Nephron (organoid): ENCODE measurements at regions not wholly inside any gene's neighbourhood (a gene's known extent, or its start where the extent isn't known, plus 50 kb on each side); places are given as distances from the start of the nearest gene placed in this dataset.

ENCODE experiments used
- H3K27ac Mint-ChIP-seq, 3 experiments: 2 replicates each; pipeline ENCODE4 v1.8.0; 2020; ENCODE audit warnings: mixed read lengths in 3 of 3, mild to moderate bottlenecking in 2 of 3, moderate library complexity in 1 of 3
- H3K27me3 Mint-ChIP-seq: 2 replicates; pipeline ENCODE4 v1.8.0; 2021; ENCODE audit warnings: low read depth, mild to moderate bottlenecking, moderate library complexity, mixed read lengths
- H3K36me3 Mint-ChIP-seq: 2 replicates; pipeline ENCODE4 v1.8.0; 2020; ENCODE audit warnings: low read depth, mixed read lengths
- H3K4me1 Mint-ChIP-seq: 2 replicates; pipeline ENCODE4 v1.8.0; 2020; ENCODE audit warnings: mixed read lengths
- H3K4me3 Mint-ChIP-seq, 3 experiments: 2 replicates each; pipeline ENCODE4 v1.8.0; 2020; ENCODE audit warnings: mild to moderate bottlenecking in 3 of 3, mixed read lengths in 3 of 3, moderate library complexity in 2 of 3
- H3K9me3 Mint-ChIP-seq: 2 replicates; pipeline ENCODE4 v1.8.0; 2020; ENCODE audit warnings: mixed read lengths
- TF ChIP-seq, protein P1 (sequence below), 3 experiments: fragments of 200-600 bp; sonication (generic); IDR thresholded peaks; one replicate each; pipeline ENCODE4 v1.5.0; 2021; ENCODE audit warnings: antibody characterized with exemption in 3 of 3; ENCODE audit not compliant: unreplicated experiment in 3 of 3

DNA sequence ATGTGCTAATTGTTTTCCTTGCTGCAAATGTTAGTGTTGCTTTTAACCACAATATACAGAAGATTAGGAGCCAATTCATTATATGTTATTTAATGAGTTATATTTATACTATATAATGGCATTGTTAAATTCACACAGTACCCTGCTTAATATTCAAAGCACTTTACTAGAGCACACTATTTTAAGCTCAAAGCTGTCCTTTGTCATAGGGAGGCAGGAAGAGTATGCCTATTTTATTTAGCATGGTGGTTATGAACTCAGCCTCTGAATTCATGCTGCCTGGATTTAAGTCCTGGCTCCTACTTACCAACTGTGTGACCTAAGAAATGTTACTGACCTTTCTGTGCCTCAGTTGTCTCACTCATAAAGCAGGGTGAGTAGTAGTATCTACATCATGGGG, 80.5 kb downstream of the FASTKD2 start:
- H3K4me1 Mint-ChIP-seq: no peaks in the 10 kb centered on the region
- TF ChIP-seq, protein P1, sequence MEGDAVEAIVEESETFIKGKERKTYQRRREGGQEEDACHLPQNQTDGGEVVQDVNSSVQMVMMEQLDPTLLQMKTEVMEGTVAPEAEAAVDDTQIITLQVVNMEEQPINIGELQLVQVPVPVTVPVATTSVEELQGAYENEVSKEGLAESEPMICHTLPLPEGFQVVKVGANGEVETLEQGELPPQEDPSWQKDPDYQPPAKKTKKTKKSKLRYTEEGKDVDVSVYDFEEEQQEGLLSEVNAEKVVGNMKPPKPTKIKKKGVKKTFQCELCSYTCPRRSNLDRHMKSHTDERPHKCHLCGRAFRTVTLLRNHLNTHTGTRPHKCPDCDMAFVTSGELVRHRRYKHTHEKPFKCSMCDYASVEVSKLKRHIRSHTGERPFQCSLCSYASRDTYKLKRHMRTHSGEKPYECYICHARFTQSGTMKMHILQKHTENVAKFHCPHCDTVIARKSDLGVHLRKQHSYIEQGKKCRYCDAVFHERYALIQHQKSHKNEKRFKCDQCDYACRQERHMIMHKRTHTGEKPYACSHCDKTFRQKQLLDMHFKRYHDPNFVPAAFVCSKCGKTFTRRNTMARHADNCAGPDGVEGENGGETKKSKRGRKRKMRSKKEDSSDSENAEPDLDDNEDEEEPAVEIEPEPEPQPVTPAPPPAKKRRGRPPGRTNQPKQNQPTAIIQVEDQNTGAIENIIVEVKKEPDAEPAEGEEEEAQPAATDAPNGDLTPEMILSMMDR (IDR thresholded peaks at IDR 0.05; ENCODE audit: unreplicated experiment in 3 of 3): no peak
- H3K27ac Mint-ChIP-seq: no peak overlapping the region
- H3K36me3 Mint-ChIP-seq: no peaks in the 10 kb centered on the region
- H3K27me3 Mint-ChIP-seq: no peaks in the 10 kb centered on the region
- H3K4me3 Mint-ChIP-seq: no peak overlapping the region
- H3K9me3 Mint-ChIP-seq: no peaks in the 10 kb centered on the region

DNA sequence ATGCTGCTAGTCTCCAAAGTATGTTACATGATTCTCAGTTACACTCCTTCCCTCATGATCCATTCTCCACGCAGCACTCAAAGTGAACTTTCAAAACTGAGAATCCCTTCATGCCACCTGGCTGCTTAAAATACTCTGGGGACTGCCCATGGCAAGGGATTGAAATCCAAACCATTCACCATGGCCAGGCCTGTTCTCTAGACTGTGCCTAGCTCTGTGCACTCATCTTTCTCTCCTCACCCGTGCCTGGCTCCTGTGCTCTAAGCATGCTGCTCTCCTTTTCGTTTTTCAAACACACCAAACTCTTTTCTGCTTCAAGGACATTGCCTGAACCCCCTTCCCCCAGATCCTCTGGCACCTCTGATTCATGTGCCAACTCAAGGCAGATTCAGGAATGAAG, 80.9 kb downstream of the FASTKD2 start:
- Mint-ChIP-seq H3K4me3 (no peak overlapping the region), H3K27me3 (no peaks in the 10 kb centered on the region), H3K4me1 (no peaks in the 10 kb centered on the region), H3K27ac (no peak overlapping the region), H3K9me3 (no peaks in the 10 kb centered on the region), H3K36me3 (no peaks in the 10 kb centered on the region)
- TF ChIP-seq, protein P1 (IDR thresholded peaks at IDR 0.05; ENCODE audit: unreplicated experiment in 3 of 3): no peak

- no peaks in the 10 kb centered on the region for H3K9me3 Mint-ChIP-seq
- H3K36me3 Mint-ChIP-seq: no peaks in the 10 kb centered on the region
- no peaks in the 10 kb centered on the region for H3K27me3 Mint-ChIP-seq
- TF ChIP-seq, protein P1 (IDR thresholded peaks at IDR 0.05; ENCODE audit: unreplicated experiment in 3 of 3): no peak
- H3K4me1 Mint-ChIP-seq: no peaks in the 10 kb centered on the region
- H3K27ac Mint-ChIP-seq: no peak overlapping the region
- H3K4me3 Mint-ChIP-seq: no peak overlapping the region
These were observed 81.8 kb downstream of the FASTKD2 start for GRCh38 chr2:206846981-206847834.

DNA sequence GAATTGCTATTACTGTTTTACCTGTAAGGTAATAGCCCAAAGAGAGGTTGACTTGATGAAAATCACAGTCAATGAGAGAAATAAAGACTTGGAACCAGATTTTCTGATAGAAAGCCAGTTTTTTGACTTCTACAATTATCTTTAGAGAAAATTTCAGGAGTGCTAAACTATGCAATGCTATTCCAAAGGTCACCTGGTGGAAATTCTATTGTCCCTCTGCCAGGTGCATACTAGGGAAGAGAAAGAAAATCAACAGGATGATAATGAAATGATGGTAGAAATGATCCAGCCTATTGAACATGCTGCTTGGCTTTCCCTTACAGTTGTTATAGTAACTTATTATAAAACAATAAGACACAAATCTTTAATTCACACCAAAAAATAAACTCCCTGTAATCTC, 85.0 kb downstream of the FASTKD2 start:
- H3K4me1 Mint-ChIP-seq: peaks cover 4% of the 10 kb centered on the region
- H3K9me3 Mint-ChIP-seq: no peaks in the 10 kb centered on the region
- no peak overlapping the region for H3K4me3 Mint-ChIP-seq
- TF ChIP-seq, protein P1 (IDR thresholded peaks at IDR 0.05; ENCODE audit: unreplicated experiment in 3 of 3): no peak
- no peaks in the 10 kb centered on the region for H3K36me3 Mint-ChIP-seq
- H3K27me3 Mint-ChIP-seq: no peaks in the 10 kb centered on the region
- no peak overlapping the region for H3K27ac Mint-ChIP-seq

- no peaks in the 10 kb centered on the region for H3K36me3 Mint-ChIP-seq
- no peak overlapping the region for H3K27ac Mint-ChIP-seq
- H3K4me1 Mint-ChIP-seq: peaks cover 10% of the 10 kb centered on the region
- H3K4me3 Mint-ChIP-seq: no peak overlapping the region
- H3K27me3 Mint-ChIP-seq: no peaks in the 10 kb centered on the region
- H3K9me3 Mint-ChIP-seq: no peaks in the 10 kb centered on the region
- TF ChIP-seq, protein P1 (IDR thresholded peaks at IDR 0.05; ENCODE audit: unreplicated experiment in 3 of 3): no peak
These were observed 86.1 kb downstream of the FASTKD2 start for GRCh38 chr2:206851521-206851920.

- Mint-ChIP-seq H3K27ac (peak overlapping the region in 1 of 3 experiments; percentile 36), H3K36me3 (no peaks in the 10 kb centered on the region), H3K4me1 (peaks cover 13% of the 10 kb centered on the region), H3K4me3 (no peak overlapping the region), H3K27me3 (no peaks in the 10 kb centered on the region), H3K9me3 (no peaks in the 10 kb centered on the region)
- TF ChIP-seq, protein P1 (IDR thresholded peaks at IDR 0.05; ENCODE audit: unreplicated experiment in 3 of 3): no peak
These were observed 85.4 kb upstream of the CPO start for GRCh38 chr2:206853915-206854314.
